ENCODE measurements at regions not wholly inside any gene's neighbourhood (a gene's known extent, or its start where the extent isn't known, plus 50 kb on each side); places are given as distances from the start of the nearest gene placed in this dataset.

GRCh38 chr10:71032887-71033286 lies 144.5 kb upstream of the PCBD1 start:
- no peak for TF ChIP-seq TCF12 (IDR thresholded peaks at IDR 0.05; ENCODE audit: low read depth)
- no peak for TF ChIP-seq YY1 (IDR thresholded peaks at IDR 0.05; ENCODE audit: low read depth)
- TF ChIP-seq USF1 (IDR thresholded peaks at IDR 0.05), result no peak

GRCh38 chr10:71033396-71033980 lies 145.1 kb upstream of the PCBD1 start:
- no peak for TF ChIP-seq RAD21 (IDR thresholded peaks at IDR 0.05; ENCODE audit: low read depth)
- no peak for TF ChIP-seq CEBPB (IDR thresholded peaks at IDR 0.05)
- no peak for TF ChIP-seq CREB1 (IDR thresholded peaks at IDR 0.05; ENCODE audit: low read depth)
- no peak for TF ChIP-seq REST (IDR thresholded peaks at IDR 0.05; ENCODE audit: low read depth)
- no peak for TF ChIP-seq NFIC (IDR thresholded peaks at IDR 0.05)
- TF ChIP-seq EP300 (IDR thresholded peaks at IDR 0.05; ENCODE audit: borderline replicate concordance), result no peak
- TF ChIP-seq FOXM1 (IDR thresholded peaks at IDR 0.05; ENCODE audit: borderline replicate concordance, low read depth), result no peak
- no peak for TF ChIP-seq EGR1 (IDR thresholded peaks at IDR 0.05)
- TF ChIP-seq ZBTB7A (IDR thresholded peaks at IDR 0.05; ENCODE audit: low read depth), result no peak
- TF ChIP-seq TAF1 (IDR thresholded peaks at IDR 0.05; ENCODE audit: low read depth), result no peak

GRCh38 chr10:71035511-71036296 lies 147.3 kb upstream of the PCBD1 start:
- TF ChIP-seq MAX (IDR thresholded peaks at IDR 0.05) (no peak), TAF1 (IDR thresholded peaks at IDR 0.05; ENCODE audit: low read depth) (no peak), YY1 (IDR thresholded peaks at IDR 0.05; ENCODE audit: low read depth) (no peak), ZBTB7A (IDR thresholded peaks at IDR 0.05; ENCODE audit: low read depth) (no peak), CEBPB (IDR thresholded peaks at IDR 0.05) (no peak), TEAD4 (IDR thresholded peaks at IDR 0.05) (no peak), FOXM1 (IDR thresholded peaks at IDR 0.05; ENCODE audit: borderline replicate concordance, low read depth) (no peak), USF1 (IDR thresholded peaks at IDR 0.05) (no peak), TCF12 (IDR thresholded peaks at IDR 0.05; ENCODE audit: low read depth) (no peak), CREB1 (IDR thresholded peaks at IDR 0.05; ENCODE audit: low read depth) (no peak), EP300 (IDR thresholded peaks at IDR 0.05; ENCODE audit: borderline replicate concordance) (no peak), REST (IDR thresholded peaks at IDR 0.05; ENCODE audit: low read depth) (no peak), NFIC (IDR thresholded peaks at IDR 0.05) (no peak), EGR1 (IDR thresholded peaks at IDR 0.05) (no peak), RAD21 (IDR thresholded peaks at IDR 0.05; ENCODE audit: low read depth) (no peak)

- TF ChIP-seq MAX (IDR thresholded peaks at IDR 0.05) (no peak), NFIC (IDR thresholded peaks at IDR 0.05) (no peak), TEAD4 (IDR thresholded peaks at IDR 0.05) (no peak), TAF1 (IDR thresholded peaks at IDR 0.05; ENCODE audit: low read depth) (no peak), RAD21 (IDR thresholded peaks at IDR 0.05; ENCODE audit: low read depth) (no peak), CREB1 (IDR thresholded peaks at IDR 0.05; ENCODE audit: low read depth) (no peak), CEBPB (IDR thresholded peaks at IDR 0.05) (no peak), EP300 (IDR thresholded peaks at IDR 0.05; ENCODE audit: borderline replicate concordance) (no peak), USF1 (IDR thresholded peaks at IDR 0.05) (no peak), ZBTB7A (IDR thresholded peaks at IDR 0.05; ENCODE audit: low read depth) (no peak), YY1 (IDR thresholded peaks at IDR 0.05; ENCODE audit: low read depth) (no peak), TCF12 (IDR thresholded peaks at IDR 0.05; ENCODE audit: low read depth) (no peak), EGR1 (IDR thresholded peaks at IDR 0.05) (no peak), FOXM1 (IDR thresholded peaks at IDR 0.05; ENCODE audit: borderline replicate concordance, low read depth) (no peak)
These were observed 148.1 kb upstream of the PCBD1 start for GRCh38 chr10:71036297-71036966.

Measured in Ishikawa (cell line).